Upper lobe of right lung (tissue), 1 donor: ENCODE measurements at regions not wholly inside any gene's neighbourhood (a gene's known extent, or its start where the extent isn't known, plus 50 kb on each side); places are given as distances from the start of the nearest gene placed in this dataset.

ENCODE experiments used
- ATAC-seq: fragments of 200-7000 bp; cut with Tn5 transposase; one replicate; pipeline ENCODE4 v1.9.1; 2020; ENCODE audit warnings: mild to moderate bottlenecking, moderate library complexity
- DNase-seq: peaks from one replicate; pipeline ENCODE4 v3.0.0-alpha.2; 2020
- H3K27ac ChIP-seq: fragments of 200-600 bp; one replicate; pipeline ENCODE4 v1.8.0; 2022
- H3K27me3 ChIP-seq: fragments of 200-600 bp; one replicate; pipeline ENCODE4 v1.8.0; 2022; ENCODE audit warnings: mild to moderate bottlenecking
- H3K36me3 ChIP-seq: fragments of 200-600 bp; one replicate; pipeline ENCODE4 v1.8.0; 2022
- H3K4me1 ChIP-seq: fragments of 200-600 bp; one replicate; pipeline ENCODE4 v1.8.0; 2022
- H3K4me3 ChIP-seq: fragments of 200-600 bp; one replicate; pipeline ENCODE4 v1.8.0; 2022; ENCODE audit warnings: mild to moderate bottlenecking
- H3K9me3 ChIP-seq: fragments of 200-600 bp; one replicate; pipeline ENCODE4 v1.8.0; 2022
- CTCF ChIP-seq: fragments of 200-600 bp; IDR thresholded peaks from one replicate; pipeline ENCODE4 v1.8.0; 2022; ENCODE audit warnings: antibody characterized with exemption
- intact Hi-C: fragments of 100-400 bp; cut with DNase I; formaldehyde crosslinking; loops from one replicate; pipeline ENCODE4 v1.11.0; 2022
- donor health status: DM: no; HTN: yes; CAD: no; lungs with severe emphysema.

GRCh38 chr5:154607746-154608145 is 129.7 kb upstream of the HAND1 start:
- H3K27me3 ChIP-seq = peaks cover 54% of the 10 kb centered on the region
- DNase-seq (no peak), ATAC-seq (no peak)
- no peaks in the 10 kb centered on the region for H3K36me3 ChIP-seq
- no peak overlapping the region for H3K4me3 ChIP-seq
- TF ChIP-seq CTCF = no peak
- no peaks in the 10 kb centered on the region for H3K9me3 ChIP-seq
- H3K4me1 ChIP-seq = peaks cover 13% of the 10 kb centered on the region
- no peak overlapping the region for H3K27ac ChIP-seq
- intact Hi-C loops = no loop called here

DNA sequence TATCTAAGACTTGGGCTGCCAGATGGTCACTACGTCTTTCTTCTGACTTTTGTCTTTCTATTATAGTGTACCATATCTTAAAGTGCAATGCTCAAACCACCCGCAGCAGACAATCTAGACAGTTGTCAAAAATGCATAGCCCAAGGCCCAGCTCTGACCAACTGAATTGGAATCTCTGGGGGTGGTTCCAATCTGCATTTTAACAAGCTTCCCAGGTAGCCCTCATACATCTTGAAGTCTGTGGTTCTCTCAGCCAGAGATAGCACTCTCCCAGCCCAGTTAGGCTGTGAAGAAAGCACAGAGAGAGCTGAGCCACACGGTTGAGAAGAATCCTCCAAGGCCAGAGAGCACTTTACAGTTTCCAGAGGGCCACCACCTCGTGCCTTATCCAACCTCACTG is 128.2 kb upstream of the HAND1 start:
- Histone ChIP-seq H3K4me1 (peaks cover 10% of the 10 kb centered on the region), H3K27ac (no peak overlapping the region), H3K36me3 (no peaks in the 10 kb centered on the region), H3K27me3 (peaks cover 40% of the 10 kb centered on the region), H3K9me3 (no peaks in the 10 kb centered on the region), H3K4me3 (no peak overlapping the region)
- no peak for TF ChIP-seq CTCF
- intact Hi-C loops = no loop called here
- DNase-seq = no peak
- ATAC-seq = no peak

DNA sequence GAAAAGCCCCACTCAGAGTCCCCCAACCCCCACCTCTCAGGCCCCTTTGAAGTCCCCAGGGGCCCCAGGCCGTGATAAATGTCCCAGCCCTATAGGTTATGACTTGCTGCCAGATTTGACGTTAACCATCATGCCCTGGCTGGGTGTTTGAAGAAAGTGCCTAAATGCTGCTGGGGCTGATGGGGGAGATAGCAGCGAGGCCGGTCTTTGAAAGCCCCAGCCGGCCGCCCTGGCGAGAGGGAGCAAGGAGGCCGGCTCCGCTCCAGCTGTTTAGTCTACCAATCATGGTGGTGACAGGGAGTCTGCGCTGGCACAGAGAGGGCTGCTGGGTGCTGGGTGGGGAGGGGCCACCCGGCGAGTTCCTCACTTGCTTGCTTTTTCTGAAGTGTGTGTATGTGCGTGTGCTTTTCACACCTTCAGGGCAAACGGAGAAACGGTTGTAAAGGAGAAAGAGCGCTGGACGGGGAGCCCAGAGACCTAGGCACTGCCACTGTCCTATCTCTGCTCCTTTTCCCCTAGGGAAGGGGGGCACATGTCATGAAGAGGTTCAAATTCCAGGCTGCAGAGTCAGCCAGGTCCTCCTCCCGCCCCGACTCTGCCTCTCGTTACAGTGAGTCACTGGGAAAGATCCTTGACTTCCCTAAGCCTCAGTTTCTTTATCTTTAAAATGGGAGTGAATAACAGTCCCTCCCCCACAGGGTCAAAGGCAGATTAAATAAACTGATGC is 126.1 kb upstream of the HAND1 start:
- no peaks in the 10 kb centered on the region for H3K36me3 ChIP-seq
- DNase-seq (peak; percentile 82), ATAC-seq (peak; percentile 82)
- H3K27ac ChIP-seq = no peak overlapping the region
- intact Hi-C loops = no loop called here
- no peaks in the 10 kb centered on the region for H3K4me1 ChIP-seq
- TF ChIP-seq CTCF = no peak
- H3K4me3 ChIP-seq = peak overlapping the region; percentile 5
- no peaks in the 10 kb centered on the region for H3K9me3 ChIP-seq
- H3K27me3 ChIP-seq = peaks cover 20% of the 10 kb centered on the region

GRCh38 chr5:154603485-154603884 is 125.5 kb upstream of the HAND1 start:
- intact Hi-C loops = no loop called here

GRCh38 chr5:154603011-154603410 is 125.0 kb upstream of the HAND1 start:
- Histone ChIP-seq H3K4me1 (no peaks in the 10 kb centered on the region), H3K27me3 (peaks cover 11% of the 10 kb centered on the region), H3K9me3 (no peaks in the 10 kb centered on the region), H3K36me3 (no peaks in the 10 kb centered on the region), H3K27ac (no peak overlapping the region), H3K4me3 (no peak overlapping the region)
- DNase-seq = no peak
- intact Hi-C loops = no loop called here
- ATAC-seq = no peak
- no peak for TF ChIP-seq CTCF

More at GRCh38 chr5:154603485-154603884, 125.5 kb upstream of the HAND1 start:
- Histone ChIP-seq H3K27me3 (peaks cover 16% of the 10 kb centered on the region), H3K9me3 (no peaks in the 10 kb centered on the region), H3K4me1 (no peaks in the 10 kb centered on the region), H3K27ac (no peak overlapping the region), H3K4me3 (no peak overlapping the region), H3K36me3 (no peaks in the 10 kb centered on the region)
- no peak for TF ChIP-seq CTCF
- DNase-seq (no peak), ATAC-seq (no peak)

DNA sequence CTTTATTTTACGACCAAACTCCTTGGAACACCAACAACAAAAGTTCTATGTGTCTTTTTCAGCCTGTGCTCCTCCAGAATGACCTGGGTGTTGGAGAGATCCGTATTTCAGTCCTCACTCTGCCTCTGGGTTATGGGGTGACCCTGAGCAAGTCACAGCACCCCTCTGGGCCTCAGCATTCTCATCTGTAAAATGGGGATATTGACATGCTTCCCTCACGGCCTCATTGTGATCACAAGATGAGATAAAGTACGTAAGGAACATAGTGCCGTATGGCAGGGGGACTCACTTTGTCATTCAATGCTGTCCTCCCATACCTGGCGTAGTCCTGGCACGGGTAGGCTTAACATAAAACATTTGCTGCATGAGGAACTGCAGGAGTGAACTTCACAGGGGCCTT is 123.0 kb upstream of the HAND1 start:
- TF ChIP-seq CTCF = no peak
- intact Hi-C loops = no loop called here
- Histone ChIP-seq H3K36me3 (no peaks in the 10 kb centered on the region), H3K27ac (no peak overlapping the region), H3K9me3 (no peaks in the 10 kb centered on the region), H3K27me3 (peaks cover 11% of the 10 kb centered on the region), H3K4me1 (no peaks in the 10 kb centered on the region), H3K4me3 (no peak overlapping the region)
- no peak for ATAC-seq
- DNase-seq = no peak
